Gastrocnemius medialis (tissue), 4 donors: ENCODE measurements at regions not wholly inside any gene's neighbourhood (a gene's known extent, or its start where the extent isn't known, plus 50 kb on each side); places are given as distances from the start of the nearest gene placed in this dataset.

Experiments used
- ATAC-seq, 2 donors: fragments of 150-250 bp; one replicate each; pipeline ENCODE4 v1.9.1; 2016
- DNase-seq, 2 donors: peaks; one replicate each; pipeline ENCODE4 v3.0.0-alpha.2; 2019
- H3K27ac ChIP-seq, 4 donors: fragments of 200-600 bp; sonication (generic); 1 replicate in 1 of 4; 2 replicates in 3 of 4; pipeline ENCODE4 v1.5.1; 2016 to 2018; ENCODE audit warnings: mild to moderate bottlenecking in 2 of 4, moderate library complexity in 1 of 4
- H3K27me3 ChIP-seq, 3 donors: fragments of 200-600 bp; sonication (generic) in 2 of 3; 1 replicate in 1 of 3; 2 replicates in 2 of 3; pipeline versions ENCODE4 v1.5.1 to v1.6.0; 2016 to 2019; ENCODE audit warnings: mild to moderate bottlenecking in 1 of 3, moderate library complexity in 1 of 3
- H3K36me3 ChIP-seq, 2 donors: fragments of 200-600 bp; sonication (generic) in 1 of 2; one replicate each; pipeline ENCODE4 v1.5.1; 2017 to 2018
- H3K4me1 ChIP-seq, 2 donors: fragments of 200-600 bp; sonication (generic) in 1 of 2; one replicate each; pipeline ENCODE4 v1.5.1; 2016 to 2017; ENCODE audit warnings: mild to moderate bottlenecking in 2 of 2
- H3K4me3 ChIP-seq, 4 donors: fragments of 200-600 bp; sonication (generic) in 3 of 4; 1 replicate in 1 of 4; 2 replicates in 3 of 4; pipeline ENCODE4 v1.5.1; 2016 to 2019; ENCODE audit warnings: mild to moderate bottlenecking in 2 of 4
- H3K9me3 ChIP-seq, 3 donors: fragments of 200-600 bp; sonication (generic) in 2 of 3; 1 replicate in 1 of 3; 2 replicates in 2 of 3; pipeline ENCODE4 v1.5.1; 2016 to 2019
- CTCF ChIP-seq, 5 experiments: fragments of 450-650 bp in 3 of 5; fragments of 200-600 bp in 2 of 5; sonication (generic) in 2 of 5; IDR thresholded peaks in 4 of 5; conservative IDR thresholded peaks in 1 of 5; 1 replicate in 4 of 5; 2 replicates in 1 of 5; pipeline ENCODE4 v1.5.1; 2016 to 2019; ENCODE audit warnings: antibody characterized with exemption in 5 of 5, mild to moderate bottlenecking in 3 of 5, moderate library complexity in 3 of 5
- POLR2A ChIP-seq, 2 donors: fragments of 450-650 bp; IDR thresholded peaks; one replicate each; pipeline ENCODE4 v1.6.1; 2017; ENCODE audit warnings: antibody characterized with exemption in 2 of 2, mild to moderate bottlenecking in 2 of 2, moderate library complexity in 2 of 2
- in situ Hi-C, 4 donors: fragments of 200-750 bp; cut with MboI; loops; one replicate each; pipeline versions ENCODE4 v1.15.0 to v1.8.0; 2017; ENCODE audit warnings: low sequenced_read_pairs in 4 of 4
- intact Hi-C: fragments of 100-400 bp; cut with DNase I; formaldehyde crosslinking; loops from one replicate; pipeline ENCODE4 v1.15.1; 2023; ENCODE audit warnings: low total_unique reads

- no peak for DNase-seq
- Histone ChIP-seq H3K4me1 (no peaks in the 10 kb centered on the region), H3K4me3 (no peak overlapping the region), H3K27me3 (peaks cover 8 to 46% (median 13%) of the 10 kb centered on the region in 3 donors), H3K9me3 (no peaks in the 10 kb centered on the region), H3K27ac (no peak overlapping the region), H3K36me3 (no peaks in the 10 kb centered on the region)
- TF ChIP-seq CTCF (IDR thresholded peaks at IDR 0.05 in 4 of 5, conservative IDR thresholded peaks at IDR 0.05 in 1 of 5) (no peak), POLR2A (IDR thresholded peaks at IDR 0.05) (no peak)
- intact Hi-C loops (no loop called here), in situ Hi-C loops (no loop called here)
- ATAC-seq, result no peak
Observed at GRCh38 chr1:18546026-18546425, 65.3 kb downstream of the KLHDC7A start.

- Histone ChIP-seq H3K4me3 (no peak overlapping the region), H3K9me3 (no peaks in the 10 kb centered on the region), H3K27me3 (peaks cover 5 to 41% (median 13%) of the 10 kb centered on the region in 3 donors), H3K27ac (no peak overlapping the region), H3K4me1 (no peaks in the 10 kb centered on the region), H3K36me3 (no peaks in the 10 kb centered on the region)
- intact Hi-C loops (no loop called here), in situ Hi-C loops (no loop called here)
- no peak for TF ChIP-seq CTCF (IDR thresholded peaks at IDR 0.05 in 4 of 5, conservative IDR thresholded peaks at IDR 0.05 in 1 of 5)
- no peak for TF ChIP-seq POLR2A (IDR thresholded peaks at IDR 0.05)
- ATAC-seq (no peak), DNase-seq (no peak)
Observed at GRCh38 chr1:18547460-18547859, 66.7 kb downstream of the KLHDC7A start.

- Histone ChIP-seq H3K4me3 (no peak overlapping the region), H3K9me3 (no peaks in the 10 kb centered on the region), H3K27ac (no peak overlapping the region), H3K4me1 (no peaks in the 10 kb centered on the region), H3K36me3 (no peaks in the 10 kb centered on the region), H3K27me3 (peaks cover 8 to 31% (median 10%) of the 10 kb centered on the region in 3 donors)
- DNase-seq (no peak), ATAC-seq (no peak)
- in situ Hi-C loops, result no loop called here
- intact Hi-C loops, result no loop called here
- no peak for TF ChIP-seq CTCF (IDR thresholded peaks at IDR 0.05 in 4 of 5, conservative IDR thresholded peaks at IDR 0.05 in 1 of 5)
- TF ChIP-seq POLR2A (IDR thresholded peaks at IDR 0.05), result no peak
Observed at GRCh38 chr1:18548643-18549042, 67.9 kb downstream of the KLHDC7A start.

DNA sequence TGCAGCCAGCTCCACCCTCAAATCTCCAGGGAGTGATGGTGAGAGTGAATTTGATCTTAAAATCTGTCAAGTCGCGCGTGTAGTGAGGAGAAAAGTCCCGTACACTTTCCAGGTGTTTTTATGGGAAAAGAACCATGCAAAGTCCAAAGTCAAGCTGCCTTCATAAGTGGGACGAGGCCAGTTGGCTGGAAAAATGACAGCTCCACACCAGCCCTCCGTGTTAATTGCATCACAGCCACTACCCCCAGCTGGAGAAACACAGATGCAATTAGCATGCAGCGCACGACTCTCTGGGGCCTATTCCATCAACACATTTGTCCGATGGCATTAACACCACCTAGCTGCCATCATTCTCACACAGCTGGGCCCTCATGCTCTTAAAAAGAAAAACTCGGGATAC lies 68.4 kb downstream of the KLHDC7A start:
- TF ChIP-seq CTCF (IDR thresholded peaks at IDR 0.05 in 4 of 5, conservative IDR thresholded peaks at IDR 0.05 in 1 of 5) (no peak), POLR2A (IDR thresholded peaks at IDR 0.05) (no peak)
- Histone ChIP-seq H3K27me3 (peaks cover 6 to 26% (median 8%) of the 10 kb centered on the region in 3 donors), H3K4me3 (no peak overlapping the region), H3K36me3 (no peaks in the 10 kb centered on the region), H3K4me1 (no peaks in the 10 kb centered on the region), H3K27ac (no peak overlapping the region), H3K9me3 (no peaks in the 10 kb centered on the region)
- in situ Hi-C loops (no loop called here), intact Hi-C loops (no loop called here)
- DNase-seq (no peak), ATAC-seq (no peak)

DNA sequence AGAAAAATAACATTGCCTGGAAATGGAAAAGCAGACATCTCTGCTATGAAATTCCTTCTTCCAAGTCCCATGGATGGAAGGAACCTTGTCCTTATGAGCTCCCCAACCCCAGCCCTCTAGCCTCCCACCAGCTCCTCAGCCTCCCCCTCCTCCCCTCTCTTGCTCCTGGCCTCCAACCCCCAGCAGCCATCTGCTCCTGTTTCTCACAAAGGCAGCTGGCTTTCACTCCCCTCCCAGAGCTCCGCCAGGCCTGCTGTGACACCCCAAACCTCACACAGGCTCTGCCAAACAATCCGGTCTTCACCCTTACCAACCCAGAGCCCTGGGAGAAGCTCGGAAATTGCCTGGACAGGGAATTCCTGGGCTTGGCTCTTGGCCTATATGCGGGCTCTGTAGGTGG lies 69.2 kb downstream of the KLHDC7A start:
- no peak overlapping the region for H3K4me3 ChIP-seq
- in situ Hi-C loops, result no loop called here
- DNase-seq, result no peak
- peaks cover 5 to 21% (median 8%) of the 10 kb centered on the region in 3 donors for H3K27me3 ChIP-seq
- ATAC-seq, result no peak
- no peak overlapping the region for H3K27ac ChIP-seq
- H3K36me3 ChIP-seq, result no peaks in the 10 kb centered on the region
- no peaks in the 10 kb centered on the region for H3K9me3 ChIP-seq
- intact Hi-C loops, result no loop called here
- no peaks in the 10 kb centered on the region for H3K4me1 ChIP-seq
- TF ChIP-seq POLR2A (IDR thresholded peaks at IDR 0.05) (no peak), CTCF (IDR thresholded peaks at IDR 0.05 in 4 of 5, conservative IDR thresholded peaks at IDR 0.05 in 1 of 5) (no peak)
